Testis (tissue), 2 donors: ENCODE measurements at regions not wholly inside any gene's neighbourhood (a gene's known extent, or its start where the extent isn't known, plus 50 kb on each side); places are given as distances from the start of the nearest gene placed in this dataset.

Experiments
- POLR2A ChIP-seq: fragments of 450-650 bp; IDR thresholded peaks from one replicate; pipeline ENCODE4 v1.6.1; 2017; ENCODE audit warnings: antibody characterized with exemption, mild to moderate bottlenecking, moderate library complexity
- TF ChIP-seq, protein P1 (sequence below), 3 experiments: fragments of 450-650 bp in 2 of 3; fragments of 200-600 bp in 1 of 3; sonication (generic) in 1 of 3; IDR thresholded peaks; one replicate each; pipeline ENCODE4 v1.5.1; 2016 to 2019; ENCODE audit warnings: antibody characterized with exemption in 3 of 3, mild to moderate bottlenecking in 2 of 3, moderate library complexity in 1 of 3

DNA sequence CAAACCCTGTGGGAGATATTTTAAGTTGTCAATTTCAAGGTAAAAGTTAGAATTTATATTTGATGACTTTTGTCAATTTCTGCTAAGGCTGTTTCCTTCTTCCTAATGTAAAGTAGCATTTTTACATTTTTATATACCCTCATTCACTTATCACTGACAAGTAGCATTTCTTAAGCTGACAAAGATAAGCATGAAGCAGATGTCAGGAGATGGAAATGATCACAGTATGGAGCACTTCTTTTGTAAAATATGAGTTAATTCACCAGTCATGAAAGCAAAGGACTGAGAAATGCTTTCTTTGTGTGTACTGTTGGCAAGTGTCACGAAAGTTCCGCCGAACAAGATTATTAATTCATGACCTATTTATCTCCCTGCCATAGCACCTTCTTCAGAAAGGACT lies 503.9 kb downstream of the DNAJB9 start:
- TF ChIP-seq, protein P1, sequence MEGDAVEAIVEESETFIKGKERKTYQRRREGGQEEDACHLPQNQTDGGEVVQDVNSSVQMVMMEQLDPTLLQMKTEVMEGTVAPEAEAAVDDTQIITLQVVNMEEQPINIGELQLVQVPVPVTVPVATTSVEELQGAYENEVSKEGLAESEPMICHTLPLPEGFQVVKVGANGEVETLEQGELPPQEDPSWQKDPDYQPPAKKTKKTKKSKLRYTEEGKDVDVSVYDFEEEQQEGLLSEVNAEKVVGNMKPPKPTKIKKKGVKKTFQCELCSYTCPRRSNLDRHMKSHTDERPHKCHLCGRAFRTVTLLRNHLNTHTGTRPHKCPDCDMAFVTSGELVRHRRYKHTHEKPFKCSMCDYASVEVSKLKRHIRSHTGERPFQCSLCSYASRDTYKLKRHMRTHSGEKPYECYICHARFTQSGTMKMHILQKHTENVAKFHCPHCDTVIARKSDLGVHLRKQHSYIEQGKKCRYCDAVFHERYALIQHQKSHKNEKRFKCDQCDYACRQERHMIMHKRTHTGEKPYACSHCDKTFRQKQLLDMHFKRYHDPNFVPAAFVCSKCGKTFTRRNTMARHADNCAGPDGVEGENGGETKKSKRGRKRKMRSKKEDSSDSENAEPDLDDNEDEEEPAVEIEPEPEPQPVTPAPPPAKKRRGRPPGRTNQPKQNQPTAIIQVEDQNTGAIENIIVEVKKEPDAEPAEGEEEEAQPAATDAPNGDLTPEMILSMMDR (IDR thresholded peaks at IDR 0.05): no peak
- no peak for TF ChIP-seq POLR2A
